GM18519 (cell line): ENCODE measurements at regions not wholly inside any gene's neighbourhood (a gene's known extent, or its start where the extent isn't known, plus 50 kb on each side); places are given as distances from the start of the nearest gene placed in this dataset.

Experiments
- ATAC-seq: cut with Tn5 transposase; IDR thresholded peaks from one replicate; pipeline ENCODE4 v1.9.1; 2021; ENCODE audit warnings: mild to moderate bottlenecking, moderate library complexity; ENCODE audit not compliant: unreplicated experiment, low FRiP score

DNA sequence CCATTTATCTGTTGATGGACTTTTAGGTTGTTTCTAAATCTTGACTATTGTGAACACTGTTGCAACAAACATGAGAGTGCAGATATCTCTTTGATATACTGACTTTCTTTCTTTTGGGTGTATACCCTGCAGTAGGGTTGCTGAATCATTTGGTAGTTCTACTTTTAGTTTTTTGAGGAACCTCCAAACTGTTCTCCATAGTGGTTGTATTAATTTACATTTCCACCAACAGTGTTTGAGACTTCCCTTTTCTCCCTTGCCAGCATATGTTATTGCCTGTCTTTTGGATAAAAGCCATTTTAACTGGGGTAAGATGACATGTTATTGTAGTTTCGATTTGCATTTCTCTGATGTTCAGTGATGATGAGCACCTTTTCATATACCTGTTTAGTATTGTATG lies 330.0 kb downstream of the DDX10 start:
- no peak for ATAC-seq

GRCh38 chr11:108997826-108998225 lies 333.0 kb downstream of the DDX10 start:
- no peak for ATAC-seq

- ATAC-seq, result no peak
These were observed 335.7 kb downstream of the DDX10 start for GRCh38 chr11:109000531-109000930.

DNA sequence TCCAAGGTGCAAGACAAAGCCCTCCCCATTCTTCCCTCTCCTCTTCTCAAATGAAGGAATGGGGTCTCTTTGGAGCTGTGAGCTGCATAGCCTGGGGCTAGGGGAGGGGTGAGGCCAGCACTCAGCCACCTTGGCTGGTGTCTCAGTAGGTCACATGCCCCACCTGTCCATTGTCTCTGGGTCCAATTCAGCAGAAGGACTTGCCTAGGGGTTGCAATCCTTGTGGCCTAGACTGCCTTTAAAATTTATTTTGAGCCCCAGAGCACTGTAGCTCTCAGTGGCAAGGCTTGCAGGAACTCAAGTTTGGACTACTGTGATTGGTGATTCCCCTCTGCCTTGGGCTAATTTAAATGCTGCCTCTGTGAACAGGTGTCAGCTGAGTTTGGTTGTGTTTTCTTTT lies 336.7 kb downstream of the DDX10 start:
- ATAC-seq, result no peak

DNA sequence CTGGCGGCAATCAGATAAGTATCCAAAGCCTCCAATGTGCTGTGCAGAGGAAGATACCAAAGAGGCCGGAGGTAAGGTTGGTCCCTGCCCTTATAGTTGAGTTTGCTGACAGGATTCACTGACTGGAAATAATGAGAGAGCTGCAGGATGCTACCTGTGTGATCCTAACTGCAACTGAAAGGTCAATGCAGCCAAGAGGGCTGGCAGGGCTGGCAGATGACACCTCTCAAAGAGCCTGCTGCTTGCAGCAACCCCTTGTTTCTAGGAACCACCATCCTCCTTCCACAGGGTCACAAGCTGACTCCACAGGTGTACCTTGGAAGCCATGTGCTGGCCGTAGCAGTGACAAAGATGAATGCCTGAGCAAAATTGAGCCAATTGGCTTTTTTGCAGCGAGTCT lies 348.1 kb downstream of the DDX10 start:
- ATAC-seq, result no peak

GRCh38 chr11:109015283-109015682 lies 350.4 kb downstream of the DDX10 start:
- no peak for ATAC-seq

DNA sequence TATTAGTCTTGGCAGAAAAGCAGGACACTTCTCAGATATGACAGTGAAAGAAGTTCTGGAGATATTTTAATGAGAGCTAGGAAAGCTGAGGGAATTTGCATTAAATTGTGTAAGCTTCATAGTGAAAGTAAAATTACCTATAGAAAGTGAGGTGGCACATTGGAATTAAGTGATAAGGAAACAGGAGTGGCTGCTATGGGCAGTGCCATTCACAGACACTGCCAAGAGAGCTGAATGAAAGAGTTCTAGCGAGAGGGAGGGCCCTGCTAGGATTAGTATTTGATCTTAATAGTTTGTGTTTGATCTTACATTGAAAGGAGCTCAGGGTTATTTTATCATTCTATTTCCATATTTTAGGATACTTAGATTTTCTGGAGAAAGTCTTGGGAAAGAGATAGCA lies 351.9 kb downstream of the DDX10 start:
- ATAC-seq, result no peak

DNA sequence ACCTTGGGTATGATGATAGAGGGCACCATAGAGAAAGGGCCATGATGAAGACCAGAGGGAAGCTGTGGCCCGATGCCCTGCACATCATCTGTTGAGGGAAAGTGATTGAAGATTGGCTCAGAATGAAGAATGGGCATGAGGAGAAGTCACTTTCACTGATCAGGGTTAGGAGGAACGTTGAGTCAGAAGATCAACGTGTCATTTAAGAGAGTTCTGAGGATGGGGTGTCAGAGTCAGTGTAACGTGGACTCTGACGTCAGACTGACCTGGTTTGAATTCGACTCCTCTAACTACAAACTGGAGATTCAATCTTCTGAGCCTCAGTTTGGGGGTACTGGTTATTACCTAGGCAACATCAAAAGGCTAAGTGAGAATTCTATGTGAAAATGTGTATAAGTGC lies 352.6 kb downstream of the DDX10 start:
- no peak for ATAC-seq

GRCh38 chr11:109018639-109019038 lies 353.8 kb downstream of the DDX10 start:
- ATAC-seq, result no peak

DNA sequence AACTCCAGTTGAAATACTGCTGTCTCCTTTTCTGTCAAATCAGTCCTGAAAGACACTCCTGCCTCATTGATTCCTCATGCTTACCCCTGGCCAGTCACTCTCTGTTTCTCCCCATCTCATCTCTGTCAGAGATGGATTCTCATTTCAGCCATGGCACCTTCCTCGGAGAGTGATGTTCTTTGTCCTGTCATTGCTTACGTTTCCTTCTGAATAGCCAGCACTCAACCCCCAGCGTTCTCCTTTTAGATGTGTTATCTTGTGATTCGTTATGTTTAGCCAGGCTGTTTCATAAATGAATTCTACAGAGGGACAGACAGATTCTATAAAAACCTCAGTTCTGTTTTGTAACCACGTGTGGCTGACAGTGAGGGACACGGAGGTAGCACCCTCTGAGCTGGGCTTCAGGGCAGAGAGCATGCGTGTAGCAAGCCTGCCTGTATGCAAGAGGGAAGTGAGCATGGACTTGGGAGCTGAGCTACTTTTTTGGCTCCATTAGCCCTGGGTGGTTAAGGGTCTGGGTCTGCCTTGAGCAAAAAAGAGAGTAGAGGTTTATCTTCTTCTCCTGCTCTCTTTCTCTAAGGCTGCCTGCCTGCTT lies 354.6 kb downstream of the DDX10 start:
- no peak for ATAC-seq

GRCh38 chr11:109023036-109023435 lies 358.2 kb downstream of the DDX10 start:
- no peak for ATAC-seq

DNA sequence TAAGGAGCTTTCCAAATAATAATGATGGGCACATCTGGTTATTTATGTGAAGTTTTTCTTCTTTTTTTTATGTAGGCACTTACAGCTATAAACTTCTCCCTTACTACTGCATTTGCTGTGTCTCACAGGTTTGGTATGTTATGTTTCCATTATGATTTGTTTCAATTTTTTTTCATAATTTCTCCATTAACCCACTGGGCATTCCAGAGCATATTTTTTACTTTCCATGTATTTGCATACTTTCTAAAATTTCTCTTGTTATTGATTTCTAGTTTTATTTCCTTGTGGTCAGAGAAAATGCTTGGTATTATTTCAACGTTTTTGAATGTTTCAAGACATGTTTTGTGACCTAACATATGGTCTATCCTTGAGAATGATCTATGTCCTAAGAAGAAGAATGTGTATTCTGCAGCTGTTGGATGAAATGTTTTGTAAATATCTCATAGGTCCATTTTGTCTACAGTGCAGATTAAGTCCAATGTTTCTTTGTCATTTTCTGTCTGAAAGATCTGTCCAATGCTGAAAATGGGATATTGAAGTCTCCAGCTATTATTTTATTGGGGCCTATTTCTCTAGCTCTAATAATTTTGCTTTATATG lies 362.1 kb downstream of the DDX10 start:
- no peak for ATAC-seq

DNA sequence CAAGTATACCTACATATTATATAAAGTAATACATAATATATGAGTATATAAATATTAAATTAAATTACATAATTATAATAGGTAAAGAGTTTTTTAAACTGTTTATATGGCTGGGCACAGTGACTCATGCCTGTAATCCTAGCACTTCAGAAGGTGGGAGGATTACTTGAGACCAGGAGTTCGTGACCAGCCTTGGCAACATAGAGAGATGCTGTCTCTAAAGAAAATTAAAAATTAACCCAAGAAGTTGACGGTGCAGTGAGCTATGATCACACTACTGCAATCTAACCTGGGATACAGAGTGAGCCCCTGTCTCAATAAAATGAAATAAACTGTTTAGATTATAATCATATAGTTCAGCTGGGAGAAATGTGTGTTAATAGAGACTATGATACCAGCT lies 363.0 kb downstream of the DDX10 start:
- no peak for ATAC-seq

- no peak for ATAC-seq
These were observed 365.1 kb downstream of the DDX10 start for GRCh38 chr11:109029927-109030326.

- no peak for ATAC-seq
These were observed 368.9 kb downstream of the DDX10 start for GRCh38 chr11:109033627-109034338.

DNA sequence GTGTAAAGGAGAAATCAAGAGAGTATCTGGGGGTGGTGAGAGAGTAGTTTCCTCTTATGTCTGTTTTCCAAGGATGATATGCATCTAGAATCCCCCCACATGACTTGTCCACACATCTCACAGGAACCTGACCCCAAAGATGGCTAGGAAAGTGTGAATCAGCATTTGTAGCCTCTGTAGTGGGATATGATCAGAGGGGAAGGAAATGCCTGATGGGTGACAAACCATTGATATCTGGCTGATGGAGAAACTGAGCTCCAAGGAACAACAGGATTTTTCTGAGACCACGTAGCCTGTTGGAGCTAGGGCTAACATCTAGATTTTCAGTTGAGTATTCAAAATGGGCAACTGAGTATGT lies 369.4 kb downstream of the DDX10 start:
- ATAC-seq, result no peak

DNA sequence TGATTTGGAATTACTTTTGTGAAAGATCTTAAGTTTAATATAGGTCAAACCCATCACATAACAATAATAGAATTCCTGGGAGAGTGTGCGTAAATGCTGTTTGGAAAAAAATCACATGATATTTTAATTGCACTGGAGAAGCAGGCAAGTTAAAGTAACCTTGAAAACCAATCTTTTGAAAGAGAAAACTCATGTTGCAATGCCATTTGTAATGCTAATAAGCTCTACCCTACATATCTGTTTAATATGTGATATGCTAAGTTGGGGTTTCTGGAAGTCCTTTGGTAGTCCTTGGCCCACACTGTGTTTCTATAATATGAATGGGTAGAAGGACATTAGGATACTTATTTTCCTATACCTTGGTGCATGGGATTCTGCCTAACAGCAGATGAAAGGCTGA lies 370.4 kb downstream of the DDX10 start:
- no peak for ATAC-seq

DNA sequence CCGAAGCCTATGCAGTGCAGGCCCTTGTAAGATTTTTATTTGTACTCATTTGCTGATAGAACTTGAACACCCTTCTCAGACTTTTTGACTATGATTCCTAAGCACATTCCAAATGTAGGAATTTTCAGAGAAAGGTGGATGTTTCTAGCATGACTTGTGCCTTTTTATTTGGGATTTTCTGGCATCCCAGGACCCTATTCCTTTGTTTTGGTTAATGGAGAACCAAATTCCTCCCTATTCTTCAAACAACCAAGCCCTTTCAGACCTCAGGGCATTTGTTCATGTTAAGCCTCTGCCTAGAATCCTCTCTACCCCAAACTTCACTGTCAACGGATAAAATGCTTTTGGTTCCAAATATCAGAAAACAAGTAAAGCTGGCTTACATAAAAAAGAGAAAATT lies 371.1 kb downstream of the DDX10 start:
- no peak for ATAC-seq

DNA sequence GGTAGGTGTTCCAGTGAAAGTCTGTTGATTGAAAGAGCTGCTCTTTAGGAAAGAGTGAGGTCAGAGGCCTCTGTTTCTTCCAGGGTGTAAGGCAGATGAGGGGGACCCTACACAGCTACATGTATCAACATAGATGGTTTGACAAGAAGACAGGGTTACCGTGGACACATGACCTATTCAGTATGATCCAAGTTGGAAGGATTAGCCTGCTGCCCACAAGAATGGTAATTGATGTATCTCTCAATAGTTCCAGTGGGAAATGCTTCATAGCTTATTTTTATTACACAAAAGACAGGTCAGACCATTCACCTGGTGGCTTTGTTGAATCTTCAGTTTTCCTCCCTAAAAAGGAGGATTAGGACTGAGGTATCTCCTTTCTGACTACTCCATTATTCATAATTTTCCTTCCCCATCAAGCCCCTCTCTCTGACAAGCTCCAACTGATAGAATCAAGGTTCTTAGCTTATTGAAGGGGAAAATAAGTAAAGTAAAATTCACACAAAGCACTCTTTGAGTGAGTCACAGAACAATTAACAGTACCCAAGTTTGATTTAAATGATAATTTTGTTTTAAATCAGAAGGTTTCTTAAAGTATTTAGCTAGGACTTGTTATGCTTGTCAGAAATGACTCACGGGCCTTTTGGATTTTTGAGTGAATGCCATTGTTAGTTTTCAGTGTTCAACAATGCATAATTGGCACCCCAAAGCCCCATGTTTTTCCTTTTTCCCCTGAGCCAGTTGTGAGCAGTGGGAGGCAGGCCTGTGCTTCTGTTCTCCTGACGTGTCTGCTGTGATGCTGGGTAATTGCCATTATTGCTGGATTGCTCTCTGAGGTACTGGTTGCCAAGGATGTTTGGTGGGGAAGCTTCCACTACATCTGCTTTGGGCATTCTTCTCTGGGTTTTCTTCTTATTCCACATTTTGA lies 373.2 kb downstream of the DDX10 start:
- ATAC-seq, result no peak

GRCh38 chr11:109039611-109040010 lies 374.7 kb downstream of the DDX10 start:
- no peak for ATAC-seq

DNA sequence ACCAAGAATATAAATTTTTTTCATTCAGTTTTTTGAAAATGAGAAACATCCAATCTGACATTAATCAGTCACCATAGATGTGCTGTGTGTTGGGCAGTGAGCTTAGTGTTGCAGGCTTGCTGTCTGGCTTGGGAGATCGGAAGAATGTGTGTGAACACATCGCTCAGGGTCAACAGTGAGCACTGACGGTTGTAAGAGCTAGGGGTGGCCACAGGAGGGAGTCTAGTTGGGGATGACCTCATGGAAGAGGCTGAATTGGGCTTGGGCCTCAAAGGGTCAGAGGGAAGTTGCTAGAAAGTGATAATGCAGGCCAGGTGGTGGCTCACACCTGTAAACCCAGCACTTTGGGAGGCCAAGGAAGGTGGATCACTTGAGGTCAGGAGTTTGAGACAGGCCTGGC lies 375.4 kb downstream of the DDX10 start:
- no peak for ATAC-seq
